ENCODE measurements at regions not wholly inside any gene's neighbourhood (a gene's known extent, or its start where the extent isn't known, plus 50 kb on each side); places are given as distances from the start of the nearest gene placed in this dataset.

DNA sequence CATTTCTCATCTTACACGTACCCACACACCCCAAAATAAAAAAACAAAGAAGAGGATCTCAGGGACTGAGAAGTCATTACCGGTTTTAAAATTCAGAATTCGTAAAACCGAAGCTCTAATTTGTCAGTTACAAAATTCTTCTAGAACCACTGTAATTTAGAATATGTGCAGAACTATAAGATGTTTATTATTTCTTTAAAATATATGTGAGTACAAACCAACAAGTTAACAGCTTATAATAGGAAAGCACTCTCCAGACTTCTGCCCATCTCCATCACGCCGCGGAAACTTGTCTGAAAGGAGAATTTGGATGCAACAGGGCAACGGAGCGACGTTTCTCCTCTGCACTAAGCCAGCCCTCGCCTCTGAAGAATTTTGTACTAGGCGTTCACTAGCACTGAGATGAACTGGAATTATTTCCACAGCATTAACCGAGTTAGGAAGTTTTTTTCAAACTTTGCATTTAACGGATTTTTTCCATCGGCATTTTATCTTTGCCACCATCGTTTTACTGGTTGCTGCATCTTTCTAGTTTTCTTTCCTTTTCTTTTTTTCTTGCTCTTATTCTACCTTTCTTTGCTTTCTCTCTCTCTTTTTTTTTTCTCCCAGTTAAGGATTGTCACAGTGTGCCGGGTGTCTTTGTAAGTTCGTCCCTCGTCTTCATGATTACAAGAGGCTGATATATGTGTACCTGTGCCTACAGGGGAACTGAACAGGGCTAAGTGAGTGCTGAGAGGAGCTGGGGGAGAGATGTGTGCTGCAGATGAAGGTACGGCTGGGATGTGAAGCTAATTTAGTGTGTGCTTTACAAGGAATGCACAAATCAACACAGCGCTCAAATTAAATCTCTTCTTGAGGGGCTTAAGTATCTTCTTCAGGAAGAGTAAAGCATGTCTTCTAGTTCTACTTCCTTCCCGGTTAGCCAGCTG lies 295.9 kb upstream of the NFE2L3 start:
- no peak overlapping the region for H3K4me2 ChIP-seq (ENCODE audit: low read length)
- TF ChIP-seq, protein P1, sequence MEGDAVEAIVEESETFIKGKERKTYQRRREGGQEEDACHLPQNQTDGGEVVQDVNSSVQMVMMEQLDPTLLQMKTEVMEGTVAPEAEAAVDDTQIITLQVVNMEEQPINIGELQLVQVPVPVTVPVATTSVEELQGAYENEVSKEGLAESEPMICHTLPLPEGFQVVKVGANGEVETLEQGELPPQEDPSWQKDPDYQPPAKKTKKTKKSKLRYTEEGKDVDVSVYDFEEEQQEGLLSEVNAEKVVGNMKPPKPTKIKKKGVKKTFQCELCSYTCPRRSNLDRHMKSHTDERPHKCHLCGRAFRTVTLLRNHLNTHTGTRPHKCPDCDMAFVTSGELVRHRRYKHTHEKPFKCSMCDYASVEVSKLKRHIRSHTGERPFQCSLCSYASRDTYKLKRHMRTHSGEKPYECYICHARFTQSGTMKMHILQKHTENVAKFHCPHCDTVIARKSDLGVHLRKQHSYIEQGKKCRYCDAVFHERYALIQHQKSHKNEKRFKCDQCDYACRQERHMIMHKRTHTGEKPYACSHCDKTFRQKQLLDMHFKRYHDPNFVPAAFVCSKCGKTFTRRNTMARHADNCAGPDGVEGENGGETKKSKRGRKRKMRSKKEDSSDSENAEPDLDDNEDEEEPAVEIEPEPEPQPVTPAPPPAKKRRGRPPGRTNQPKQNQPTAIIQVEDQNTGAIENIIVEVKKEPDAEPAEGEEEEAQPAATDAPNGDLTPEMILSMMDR (IDR thresholded peaks at IDR 0.05; ENCODE audit: low read depth, low read length), result no peak
- no peak for TF ChIP-seq EZH2phosphoT487 (IDR thresholded peaks at IDR 0.05; ENCODE audit: low read depth)
- no peaks in the 10 kb centered on the region for H3K9me3 ChIP-seq (ENCODE audit: insufficient read depth, low read length)
- no peaks in the 10 kb centered on the region for H4K20me1 ChIP-seq (ENCODE audit: insufficient read depth, low read length)
- no peak overlapping the region for H3K4me3 ChIP-seq (ENCODE audit: low read length)
- no peaks in the 10 kb centered on the region for H3K79me2 ChIP-seq (ENCODE audit: low read length)
- no peak overlapping the region for H3K27ac ChIP-seq (ENCODE audit: low read length)
- no peak overlapping the region for H3K9ac ChIP-seq (ENCODE audit: low read length)
- H2AFZ ChIP-seq (ENCODE audit: low read depth, low read length), result no peak overlapping the region
- H3K36me3 ChIP-seq (replicated peaks; ENCODE audit: low read depth, low read length), result no peaks in the 10 kb centered on the region
- H3K4me1 ChIP-seq (ENCODE audit: low read length), result no peaks in the 10 kb centered on the region
- H3K27me3 ChIP-seq (ENCODE audit: low read depth, low read length), result peaks cover 15% of the 10 kb centered on the region

DNA sequence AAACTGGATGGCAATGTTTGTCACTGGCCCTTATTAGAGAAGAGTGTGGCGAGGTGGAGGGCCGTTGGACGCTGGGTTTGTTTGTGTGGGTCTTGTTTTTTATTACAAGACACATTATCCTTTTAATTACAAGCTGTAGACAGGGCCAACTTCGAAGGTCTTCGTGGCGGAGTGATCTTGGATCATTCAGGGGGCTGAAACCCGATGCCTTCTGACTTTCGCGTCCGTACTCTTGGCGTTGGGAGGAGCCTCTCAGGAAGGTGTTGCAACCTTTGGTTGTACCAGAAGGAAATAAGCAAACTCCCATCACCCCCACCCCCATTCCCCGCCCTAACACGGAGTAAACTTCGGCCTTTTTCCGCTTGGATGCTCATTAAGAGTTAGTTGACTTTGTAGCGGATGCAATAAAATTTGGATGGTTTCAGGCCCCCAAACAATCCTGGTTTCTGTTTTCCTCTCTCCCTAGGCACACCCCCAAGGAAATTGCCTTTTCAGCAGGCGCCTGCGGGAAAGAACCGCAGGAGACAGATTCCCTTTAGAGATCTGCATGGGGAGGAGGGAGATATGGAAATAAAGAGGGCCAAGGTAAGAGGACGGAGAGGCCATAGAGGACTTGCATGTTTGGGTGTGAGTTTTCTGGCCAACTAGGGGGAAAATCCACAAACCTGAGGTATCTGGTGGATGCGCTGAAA lies 294.5 kb upstream of the NFE2L3 start:
- no peaks in the 10 kb centered on the region for H3K36me3 ChIP-seq (replicated peaks; ENCODE audit: low read depth, low read length)
- no peaks in the 10 kb centered on the region for H3K9me3 ChIP-seq (ENCODE audit: insufficient read depth, low read length)
- TF ChIP-seq, protein P1 (IDR thresholded peaks at IDR 0.05; ENCODE audit: low read depth, low read length), result no peak
- no peak for TF ChIP-seq EZH2phosphoT487 (IDR thresholded peaks at IDR 0.05; ENCODE audit: low read depth)
- peaks cover 15% of the 10 kb centered on the region for H3K27me3 ChIP-seq (ENCODE audit: low read depth, low read length)
- no peaks in the 10 kb centered on the region for H4K20me1 ChIP-seq (ENCODE audit: insufficient read depth, low read length)
- no peak overlapping the region for H3K9ac ChIP-seq (ENCODE audit: low read length)
- no peak overlapping the region for H2AFZ ChIP-seq (ENCODE audit: low read depth, low read length)
- H3K79me2 ChIP-seq (ENCODE audit: low read length), result no peaks in the 10 kb centered on the region
- no peak overlapping the region for H3K27ac ChIP-seq (ENCODE audit: low read length)
- H3K4me2 ChIP-seq (ENCODE audit: low read length), result no peak overlapping the region
- H3K4me3 ChIP-seq (ENCODE audit: low read length), result no peak overlapping the region
- no peaks in the 10 kb centered on the region for H3K4me1 ChIP-seq (ENCODE audit: low read length)

DNA sequence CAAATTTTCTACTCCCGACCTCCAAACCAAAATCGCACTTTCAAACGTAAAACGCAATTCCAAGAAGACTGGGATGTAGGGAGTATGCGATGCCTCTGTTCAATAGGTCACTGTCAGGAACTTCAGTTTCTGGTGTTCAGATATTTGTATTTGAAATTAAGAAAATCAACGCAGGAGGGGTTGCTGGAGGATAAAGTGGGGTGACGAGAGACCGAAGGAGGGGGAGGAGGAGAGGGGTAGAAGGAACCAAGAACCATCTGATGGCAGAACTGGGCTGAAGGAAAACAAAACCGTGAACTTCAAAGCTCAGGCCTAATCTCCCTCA lies 293.8 kb upstream of the NFE2L3 start:
- H3K4me2 ChIP-seq (ENCODE audit: low read length), result no peak overlapping the region
- no peak overlapping the region for H3K9ac ChIP-seq (ENCODE audit: low read length)
- H3K27me3 ChIP-seq (ENCODE audit: low read depth, low read length), result peaks cover 12% of the 10 kb centered on the region
- H3K79me2 ChIP-seq (ENCODE audit: low read length), result no peaks in the 10 kb centered on the region
- H3K36me3 ChIP-seq (replicated peaks; ENCODE audit: low read depth, low read length), result no peaks in the 10 kb centered on the region
- no peak overlapping the region for H3K4me3 ChIP-seq (ENCODE audit: low read length)
- no peaks in the 10 kb centered on the region for H4K20me1 ChIP-seq (ENCODE audit: insufficient read depth, low read length)
- H3K9me3 ChIP-seq (ENCODE audit: insufficient read depth, low read length), result no peaks in the 10 kb centered on the region
- H2AFZ ChIP-seq (ENCODE audit: low read depth, low read length), result no peak overlapping the region
- TF ChIP-seq, protein P1 (IDR thresholded peaks at IDR 0.05; ENCODE audit: low read depth, low read length), result no peak
- no peak for TF ChIP-seq EZH2phosphoT487 (IDR thresholded peaks at IDR 0.05; ENCODE audit: low read depth)
- 0 out of 2 replicates have a peak, but pooled peaks cover 2% of the 10 kb centered on the region for H3K4me1 ChIP-seq (ENCODE audit: low read length)
- no peak overlapping the region for H3K27ac ChIP-seq (ENCODE audit: low read length)

Measured in OCI-LY3 (cell line).